ENCODE measurements at regions not wholly inside any gene's neighbourhood (a gene's known extent, or its start where the extent isn't known, plus 50 kb on each side); places are given as distances from the start of the nearest gene placed in this dataset.

GRCh38 chr2:20130160-20130560, 78.7 kb upstream of the LAPTM4A start:
- peak overlapping the region; percentile 95; the same call in 1 of the 2 replicates for H3K27ac ChIP-seq
- TF ChIP-seq CTCF (conservative IDR thresholded peaks at IDR 0.05) = no peak

- peak overlapping the region; percentile 95 for H3K27ac ChIP-seq
- TF ChIP-seq CTCF (conservative IDR thresholded peaks at IDR 0.05) = no peak
Observed at GRCh38 chr2:20129331-20130159, 78.1 kb upstream of the LAPTM4A start.

GRCh38 chr2:20128506-20129330, 77.3 kb upstream of the LAPTM4A start:
- no peak for TF ChIP-seq CTCF (conservative IDR thresholded peaks at IDR 0.05)
- H3K27ac ChIP-seq = peak overlapping the region; percentile 95

GRCh38 chr2:20126469-20126868, 75.0 kb upstream of the LAPTM4A start:
- peak overlapping the region; percentile 95 for H3K27ac ChIP-seq

GRCh38 chr2:20126040-20126439, 74.6 kb upstream of the LAPTM4A start:
- peak overlapping the region; percentile 95 for H3K27ac ChIP-seq
- TF ChIP-seq CTCF (conservative IDR thresholded peaks at IDR 0.05) = no peak

More at GRCh38 chr2:20126469-20126868, 75.0 kb upstream of the LAPTM4A start:
- TF ChIP-seq CTCF (conservative IDR thresholded peaks at IDR 0.05) = no peak

- peak overlapping the region; percentile 95 for H3K27ac ChIP-seq
- TF ChIP-seq CTCF (conservative IDR thresholded peaks at IDR 0.05) = no peak
Observed at GRCh38 chr2:20125616-20126015, 74.2 kb upstream of the LAPTM4A start.

GRCh38 chr2:20125164-20125563, 73.7 kb upstream of the LAPTM4A start:
- peak overlapping the region; percentile 95 for H3K27ac ChIP-seq

More at GRCh38 chr2:20125164-20125563, 73.7 kb upstream of the LAPTM4A start:
- no peak for TF ChIP-seq CTCF (conservative IDR thresholded peaks at IDR 0.05)

All from VCaP (cell line).